ENCODE measurements at regions not wholly inside any gene's neighbourhood (a gene's known extent, or its start where the extent isn't known, plus 50 kb on each side); places are given as distances from the start of the nearest gene placed in this dataset.

DNA sequence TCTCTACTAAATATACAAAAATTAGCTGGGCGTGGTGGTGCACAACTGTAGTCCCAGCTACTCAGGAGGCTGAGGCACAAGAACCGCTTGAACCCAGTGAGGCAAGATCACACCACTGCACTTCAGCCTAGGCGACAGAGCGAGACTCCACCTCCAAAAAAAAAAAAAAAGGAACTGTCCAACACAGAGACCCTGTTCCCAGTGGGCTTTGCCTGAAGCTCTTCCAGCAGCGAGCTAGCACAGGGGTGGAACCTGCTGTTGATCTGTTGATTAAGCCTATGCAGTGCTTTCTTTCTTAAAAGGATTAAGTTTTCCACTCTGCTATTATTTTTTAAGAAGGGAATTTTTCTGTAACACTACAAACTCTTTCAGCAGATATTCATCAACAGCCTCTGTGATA lies 171.0 kb upstream of the TUT7 start:
- peaks cover 0 to 15% (median 2%) of the 10 kb centered on the region in 7 donors for H3K9me3 Mint-ChIP-seq
- no peak overlapping the region for H3K27ac ChIP-seq (ENCODE audit: low read depth in 1 of 2, low read length in 2 of 2)

GRCh38 chr9:86521977-86522376 lies 167.8 kb upstream of the TUT7 start:
- Histone ChIP-seq H3K27ac (ENCODE audit: low read depth in 1 of 2, low read length in 2 of 2) (no peak overlapping the region), H3K9ac (ENCODE audit: insufficient read depth, low read length, poor library complexity, severe bottlenecking) (no peak overlapping the region), H3K4me2 (replicated peaks; ENCODE audit: extremely low read depth, low read length, poor library complexity, severe bottlenecking) (no peak overlapping the region), H3K36me3 (replicated peaks in 1 of 2; ENCODE audit: control insufficient read depth in 1 of 2, insufficient read depth in 2 of 2, low read length in 2 of 2) (no peaks in the 10 kb centered on the region), H3K4me1 (ENCODE audit: control insufficient read depth in 1 of 2, insufficient read depth in 2 of 2, low read length in 2 of 2) (no peaks in the 10 kb centered on the region), H3K9me3 (replicated peaks in 1 of 2; ENCODE audit: control insufficient read depth in 1 of 2, insufficient read depth in 1 of 2, low read length in 2 of 2) (no peaks in the 10 kb centered on the region), H2AFZ (ENCODE audit: insufficient read depth, low read depth, low read length, poor library complexity, severe bottlenecking) (no peak overlapping the region), H4K20me1 (ENCODE audit: insufficient read depth, low read length) (no peaks in the 10 kb centered on the region), H3K79me2 (ENCODE audit: insufficient read depth, low read length) (no peaks in the 10 kb centered on the region), H3K4me3 (replicated peaks in 1 of 3; ENCODE audit: low read depth in 2 of 3, low read length in 3 of 3) (no peak overlapping the region), H3K27me3 (ENCODE audit: control insufficient read depth in 2 of 2, insufficient read depth in 2 of 2, low read length in 2 of 2) (no peaks in the 10 kb centered on the region)
- Mint-ChIP-seq H3K4me3 (no peak overlapping the region), H3K27me3 (ENCODE audit: low read depth in 3 of 3) (peaks cover 0 to 12% (median 3%) of the 10 kb centered on the region in 3 donors), H3K9me3 (peaks cover 0 to 13% (median 0%) of the 10 kb centered on the region in 7 donors), H3K36me3 (no peaks in the 10 kb centered on the region), H3K27ac (no peak overlapping the region), H3K4me1 (no peaks in the 10 kb centered on the region)
- DNase-seq: no peak
- intact Hi-C loops (cut with micrococcal nuclease): no loop called here
- TF ChIP-seq CTCF (IDR thresholded peaks at IDR 0.05): no peak
- 82% methylated on average over 3 of the region's 5 CpGs for WGBS (ENCODE audit: insufficient coverage)

More for the DNA sequence above, 171.0 kb upstream of the TUT7 start:
- Histone ChIP-seq H4K20me1 (ENCODE audit: insufficient read depth, low read length) (no peaks in the 10 kb centered on the region), H3K36me3 (replicated peaks in 1 of 2; ENCODE audit: control insufficient read depth in 1 of 2, insufficient read depth in 2 of 2, low read length in 2 of 2) (no peaks in the 10 kb centered on the region), H3K4me1 (ENCODE audit: control insufficient read depth in 1 of 2, insufficient read depth in 2 of 2, low read length in 2 of 2) (no peaks in the 10 kb centered on the region), H3K79me2 (ENCODE audit: insufficient read depth, low read length) (no peaks in the 10 kb centered on the region), H3K9ac (ENCODE audit: insufficient read depth, low read length, poor library complexity, severe bottlenecking) (no peak overlapping the region), H3K9me3 (replicated peaks in 1 of 2; ENCODE audit: control insufficient read depth in 1 of 2, insufficient read depth in 1 of 2, low read length in 2 of 2) (no peaks in the 10 kb centered on the region), H3K27me3 (ENCODE audit: control insufficient read depth in 2 of 2, insufficient read depth in 2 of 2, low read length in 2 of 2) (no peaks in the 10 kb centered on the region), H3K4me3 (replicated peaks in 1 of 3; ENCODE audit: low read depth in 2 of 3, low read length in 3 of 3) (no peak overlapping the region), H3K4me2 (replicated peaks; ENCODE audit: extremely low read depth, low read length, poor library complexity, severe bottlenecking) (no peak overlapping the region), H2AFZ (ENCODE audit: insufficient read depth, low read depth, low read length, poor library complexity, severe bottlenecking) (no peak overlapping the region)
- no peak for DNase-seq
- intact Hi-C loops (cut with micrococcal nuclease): no loop called here
- peaks cover 1 to 15% (median 3%) of the 10 kb centered on the region in 3 donors for H3K27me3 Mint-ChIP-seq (ENCODE audit: low read depth in 3 of 3)
- no peaks in the 10 kb centered on the region for H3K36me3 Mint-ChIP-seq
- WGBS (ENCODE audit: insufficient coverage): 87% methylated on average over 4 of the region's 5 CpGs
- no peak overlapping the region for H3K27ac Mint-ChIP-seq
- TF ChIP-seq CTCF (IDR thresholded peaks at IDR 0.05): no peak
- no peaks in the 10 kb centered on the region for H3K4me1 Mint-ChIP-seq
- no peak overlapping the region for H3K4me3 Mint-ChIP-seq

Data from CD14-positive monocyte (primary cell).